ENCODE measurements at regions not wholly inside any gene's neighbourhood (a gene's known extent, or its start where the extent isn't known, plus 50 kb on each side); places are given as distances from the start of the nearest gene placed in this dataset.

GRCh38 chr3:177824190-177824786 lies 627.0 kb upstream of the TBL1XR1 start (continued):
- TF ChIP-seq ZBTB49 (CRISPR knock-in tag; IDR thresholded peaks at IDR 0.05; ENCODE audit: borderline replicate concordance) (no peak), ZNF878 (CRISPR knock-in tag; IDR thresholded peaks at IDR 0.05) (no peak), ZNF614 (CRISPR knock-in tag; IDR thresholded peaks at IDR 0.05; ENCODE audit: borderline replicate concordance) (peak; percentile 94), SRSF1 (optimal IDR thresholded peaks at IDR 0.05; ENCODE audit: low read depth, low read length) (no peak), RFX5 (IDR thresholded peaks at IDR 0.05; ENCODE audit: low read depth, low read length) (no peak), SRY (CRISPR knock-in tag; IDR thresholded peaks at IDR 0.05) (no peak), ZNF329 (CRISPR knock-in tag; IDR thresholded peaks at IDR 0.05; ENCODE audit: low read depth) (no peak), ZSCAN30 (CRISPR knock-in tag; IDR thresholded peaks at IDR 0.05) (no peak), ZNF225 (CRISPR knock-in tag; IDR thresholded peaks at IDR 0.05) (no peak), ZNF780A (CRISPR knock-in tag; IDR thresholded peaks at IDR 0.05) (no peak), NR2F2 (IDR thresholded peaks at IDR 0.05; ENCODE audit: borderline replicate concordance, low read depth) (peak; percentile 92), ATAD3A (CRISPR knock-in tag; IDR thresholded peaks at IDR 0.05) (no peak), CCAR2 (optimal IDR thresholded peaks at IDR 0.05; ENCODE audit: low read depth, low read length) (peak; percentile 44), ZNF431 (CRISPR knock-in tag; IDR thresholded peaks at IDR 0.05; ENCODE audit: borderline replicate concordance, low read depth) (0 out of 2 replicates have a peak, but pooled peaks have one; percentile 58), ZSCAN20 (CRISPR knock-in tag; IDR thresholded peaks at IDR 0.05; ENCODE audit: borderline replicate concordance) (no peak), IRX3 (CRISPR knock-in tag; IDR thresholded peaks at IDR 0.05; ENCODE audit: borderline replicate concordance, low read depth) (no peak), MAFK (conservative IDR thresholded peaks at IDR 0.05 in 1 of 2, IDR thresholded peaks at IDR 0.05 in 1 of 2; ENCODE audit: low read length in 2 of 2) (no peak), ZNF432 (CRISPR knock-in tag; IDR thresholded peaks at IDR 0.05; ENCODE audit: borderline replicate concordance) (no peak), ZNF570 (CRISPR knock-in tag; IDR thresholded peaks at IDR 0.05; ENCODE audit: borderline replicate concordance) (no peak; the same call in 1 of the 2 replicates), HOXD1 (CRISPR knock-in tag; IDR thresholded peaks at IDR 0.05) (peak; percentile 70; the same call in 1 of the 2 replicates), ZNF407 (CRISPR knock-in tag; IDR thresholded peaks at IDR 0.05; ENCODE audit: not compliant biosample characterization) (peak; percentile 26)
